Fibroblast of skin of scalp (primary cell): ENCODE measurements at regions not wholly inside any gene's neighbourhood (a gene's known extent, or its start where the extent isn't known, plus 50 kb on each side); places are given as distances from the start of the nearest gene placed in this dataset.

Experiments
- DNase-seq: peaks from one replicate; pipeline ENCODE4 v3.0.0-alpha.2; 2013

DNA sequence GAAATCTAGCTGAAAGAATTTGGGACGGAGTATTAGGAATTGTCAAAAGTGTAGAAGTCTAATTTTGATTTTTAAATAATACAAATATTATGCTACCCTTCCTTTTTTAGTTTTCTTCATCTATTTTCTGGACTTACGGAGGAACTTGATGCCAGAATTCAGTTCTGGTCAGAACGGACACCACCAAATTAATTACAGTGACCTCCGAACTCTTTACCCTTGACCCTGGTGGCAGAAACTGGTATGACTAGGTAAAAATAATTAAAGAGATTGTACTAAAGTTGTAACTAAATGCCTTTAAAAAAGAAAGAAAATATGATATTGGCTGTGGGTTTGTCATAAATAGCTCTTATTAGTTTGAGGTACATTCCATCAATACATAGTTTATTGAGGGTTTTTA is 751.1 kb upstream of the MAP3K7 start:
- no peak for DNase-seq

DNA sequence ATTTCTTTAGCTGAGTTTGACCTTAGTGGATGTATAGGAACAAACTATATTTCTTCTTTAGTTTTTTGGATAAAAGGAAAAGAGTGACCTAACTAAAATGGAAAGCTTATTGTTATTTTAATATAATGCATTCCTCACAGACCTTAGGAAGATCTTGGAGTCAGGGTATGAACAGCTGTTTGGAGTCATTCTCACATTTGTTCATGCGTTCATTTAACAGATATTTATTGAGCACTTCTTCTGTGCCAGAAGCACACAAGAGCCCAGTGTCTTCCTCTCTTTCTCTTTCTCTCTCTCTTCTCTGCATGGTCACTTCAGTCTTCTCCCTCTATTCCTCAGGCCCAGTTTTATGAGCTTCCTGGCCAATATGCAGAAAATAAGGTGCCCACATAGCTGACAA is 744.0 kb upstream of the MAP3K7 start:
- DNase-seq: no peak

DNA sequence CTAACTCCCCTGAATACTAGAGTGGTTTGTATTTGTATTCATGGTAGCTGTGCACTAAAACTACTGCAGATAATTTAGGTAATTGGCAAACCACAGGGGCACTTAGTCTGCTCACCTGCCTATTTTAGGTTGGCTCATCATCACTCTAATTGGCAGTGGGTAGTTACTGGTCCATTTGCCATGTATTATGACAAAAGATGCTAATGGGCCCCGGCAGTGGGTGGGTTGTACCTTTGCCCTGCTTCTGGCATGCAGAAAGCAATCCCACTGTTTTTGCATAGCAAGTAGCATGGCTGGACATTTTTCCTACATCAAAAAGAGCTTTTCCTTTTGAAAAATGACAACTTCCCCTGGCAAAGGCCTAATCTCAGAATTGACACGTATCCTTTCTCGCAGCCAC is 741.4 kb upstream of the MAP3K7 start:
- no peak for DNase-seq

DNA sequence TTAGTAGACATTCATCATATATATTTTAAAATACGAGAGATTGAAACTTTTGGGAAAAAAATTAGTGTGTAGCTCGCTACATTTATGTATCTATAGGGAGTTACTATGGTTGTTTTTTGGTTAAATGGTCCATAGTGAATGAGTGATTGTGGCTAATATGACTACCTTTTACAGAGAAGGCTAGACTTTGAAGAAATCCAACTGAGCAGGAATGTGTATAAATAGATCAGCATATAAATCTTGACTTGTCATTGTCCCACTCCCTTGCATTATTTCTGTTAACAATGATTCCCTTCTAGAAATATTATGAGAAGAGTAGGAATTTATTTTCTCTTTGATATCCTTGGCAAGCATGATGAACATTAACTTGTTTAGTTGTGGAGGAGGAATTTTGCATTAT is 737.8 kb upstream of the MAP3K7 start:
- DNase-seq: no peak

DNA sequence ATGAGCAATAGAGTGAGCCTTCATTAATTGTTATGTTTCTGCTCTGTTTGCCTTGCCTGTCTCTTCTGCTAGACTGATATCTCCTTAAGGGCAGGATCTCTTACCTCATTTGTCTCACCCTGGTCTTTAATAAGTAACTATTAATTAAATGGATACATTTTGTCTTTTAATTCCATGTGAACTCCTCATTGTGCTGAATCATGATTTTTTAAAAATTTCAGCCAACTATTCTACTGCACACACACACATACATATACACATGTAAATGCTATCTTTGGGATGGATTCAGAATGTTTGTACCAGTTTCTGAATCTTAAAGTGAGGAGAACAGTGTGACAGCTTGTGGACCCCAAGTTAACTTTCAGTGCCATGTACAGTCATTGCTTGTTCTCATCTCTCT is 731.1 kb upstream of the MAP3K7 start:
- DNase-seq: no peak

DNA sequence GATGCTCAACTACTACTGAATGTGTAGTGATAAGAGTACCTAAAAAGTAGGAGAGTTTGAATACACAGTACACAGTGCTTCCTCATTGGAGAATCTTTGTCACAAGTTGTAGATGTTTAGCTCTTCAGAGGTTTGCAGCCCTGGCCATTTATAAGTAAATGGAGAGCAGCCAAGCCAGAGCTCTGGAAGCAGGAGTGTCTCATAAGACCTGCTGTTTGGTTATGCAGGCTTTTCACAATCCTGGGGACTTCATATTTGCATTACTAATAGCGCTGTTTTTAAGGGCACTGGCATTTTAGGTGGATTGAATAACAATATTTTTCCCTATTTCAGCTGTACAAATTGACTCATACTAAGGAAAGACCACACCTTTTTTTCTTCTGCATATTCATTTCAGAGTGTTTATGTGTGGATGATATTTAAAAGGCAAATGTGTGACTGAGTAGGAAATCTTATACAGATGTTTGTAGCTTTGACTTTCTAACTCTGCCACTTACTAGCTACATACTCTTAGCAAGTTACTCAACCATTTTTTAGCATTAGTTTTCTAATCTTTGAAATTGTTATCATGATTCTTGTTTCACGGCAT is 730.5 kb upstream of the MAP3K7 start:
- no peak for DNase-seq

DNA sequence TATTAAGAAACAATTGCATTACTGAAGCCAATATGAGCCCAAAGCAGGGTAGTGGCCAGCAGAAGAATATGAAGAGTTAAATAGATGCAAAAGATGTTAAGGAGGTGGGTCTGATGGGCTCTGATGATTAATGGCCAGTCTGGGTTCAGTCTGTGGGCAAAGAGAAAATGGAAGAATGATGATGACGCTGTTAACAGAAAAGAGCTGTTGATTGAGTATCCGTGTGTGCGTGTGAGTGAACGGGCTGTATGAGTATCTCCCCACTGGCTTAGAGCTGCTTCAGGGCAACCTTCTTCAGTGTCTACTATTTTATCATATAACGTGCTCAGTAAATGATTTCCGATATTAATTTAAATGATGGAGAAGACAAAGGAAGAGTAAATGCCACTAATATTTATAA is 723.3 kb upstream of the MAP3K7 start:
- DNase-seq: no peak

DNA sequence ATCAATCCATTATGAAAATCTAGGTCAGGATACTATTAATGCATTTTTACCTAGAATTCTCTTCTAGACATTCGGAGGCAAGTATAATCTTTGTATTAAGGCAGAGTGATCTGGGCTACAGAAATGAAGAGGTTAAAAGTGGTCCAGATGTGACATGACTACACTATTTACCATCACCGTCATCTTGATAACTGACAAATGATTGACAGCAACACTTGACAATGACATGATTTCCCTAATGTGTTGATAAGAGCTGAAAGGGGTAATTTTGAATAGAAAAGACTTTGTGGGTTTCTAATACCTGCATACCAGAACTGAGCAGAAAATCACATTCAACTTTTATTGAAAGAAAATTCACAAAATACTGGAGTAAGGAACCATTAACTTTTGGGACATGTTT is 718.9 kb upstream of the MAP3K7 start:
- DNase-seq: no peak

DNA sequence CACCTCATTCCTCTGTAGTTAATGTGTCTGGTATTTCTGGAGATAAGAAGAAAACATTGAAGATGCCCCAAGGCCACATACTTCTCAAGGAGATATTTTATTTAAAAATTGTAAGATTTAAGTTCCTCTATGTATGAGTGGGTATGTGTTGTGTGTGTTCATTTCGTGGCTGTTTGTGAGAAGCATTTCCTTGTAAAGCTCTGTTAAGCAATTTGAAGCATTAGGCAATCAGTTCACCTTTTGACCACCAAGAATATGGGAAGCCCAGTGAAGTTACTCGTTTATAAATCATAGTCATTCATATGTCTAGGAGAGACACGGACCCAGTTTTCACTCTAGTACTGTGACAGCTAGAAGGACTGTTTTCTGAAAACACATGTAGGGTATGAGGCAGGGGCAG is 717.6 kb upstream of the MAP3K7 start:
- DNase-seq: no peak

DNA sequence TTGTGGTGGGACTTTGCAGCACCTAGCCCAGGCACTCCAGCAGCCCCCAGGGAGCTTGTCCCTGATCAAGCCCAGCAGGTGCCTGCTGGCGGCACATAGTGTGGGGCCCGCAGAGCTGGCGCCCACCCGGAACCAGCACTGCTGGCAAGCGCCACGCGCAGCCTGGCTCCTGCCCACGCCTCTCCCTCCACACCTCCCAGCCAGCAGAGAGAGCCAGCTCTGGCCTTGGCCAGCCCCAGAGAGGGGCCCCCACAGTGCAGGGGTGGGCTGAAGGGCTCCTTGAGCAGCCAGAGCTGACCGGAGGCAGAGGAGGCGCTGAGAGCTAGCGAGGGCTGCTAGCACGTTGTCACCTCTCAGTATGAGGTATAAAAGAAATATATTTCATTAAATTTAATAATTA is 716.5 kb upstream of the MAP3K7 start:
- DNase-seq: no peak

DNA sequence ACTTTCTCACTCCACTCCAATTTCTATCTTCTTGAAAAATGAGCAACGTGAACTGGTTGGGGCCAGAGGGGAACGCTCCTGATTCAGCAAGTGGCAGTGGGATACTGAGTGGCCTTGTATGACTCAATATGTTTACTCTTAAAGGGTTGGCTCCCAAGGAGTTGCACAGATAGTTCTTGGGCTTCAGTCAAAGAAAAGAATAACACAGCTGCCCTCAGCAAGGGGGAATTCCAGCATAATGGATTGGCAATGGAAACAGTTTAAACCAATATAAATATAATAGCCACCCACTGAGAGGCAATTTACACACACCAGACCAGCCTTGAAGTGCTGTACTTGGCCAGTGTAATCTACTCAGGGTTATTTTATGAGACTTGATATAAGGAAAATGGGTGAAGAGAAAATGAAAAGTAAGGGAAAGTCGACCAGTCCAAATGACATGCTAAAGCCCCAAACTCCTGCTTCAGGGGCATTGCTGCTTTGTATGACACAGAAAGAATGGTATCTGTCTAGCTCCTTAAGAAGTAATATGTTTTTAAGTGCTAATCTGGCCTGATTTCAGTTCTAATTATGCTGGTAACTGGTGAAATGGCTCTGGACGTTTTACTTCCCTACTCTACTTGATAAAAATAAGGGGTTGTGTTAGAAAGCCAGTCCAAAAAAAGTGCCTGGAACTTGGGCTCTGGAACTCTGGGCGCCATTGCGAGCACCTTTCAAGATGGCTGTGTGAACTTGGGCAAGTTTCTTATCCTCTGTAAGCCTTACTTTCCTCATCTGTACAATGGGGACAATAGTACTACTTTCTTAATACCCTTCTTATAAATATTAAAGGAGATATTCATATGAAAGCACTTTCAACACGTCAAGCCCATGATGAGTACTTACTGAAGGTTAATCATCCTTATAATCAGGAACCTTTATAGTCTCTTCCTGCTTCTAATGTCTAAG is 712.9 kb upstream of the MAP3K7 start:
- DNase-seq: peak; percentile 41

DNA sequence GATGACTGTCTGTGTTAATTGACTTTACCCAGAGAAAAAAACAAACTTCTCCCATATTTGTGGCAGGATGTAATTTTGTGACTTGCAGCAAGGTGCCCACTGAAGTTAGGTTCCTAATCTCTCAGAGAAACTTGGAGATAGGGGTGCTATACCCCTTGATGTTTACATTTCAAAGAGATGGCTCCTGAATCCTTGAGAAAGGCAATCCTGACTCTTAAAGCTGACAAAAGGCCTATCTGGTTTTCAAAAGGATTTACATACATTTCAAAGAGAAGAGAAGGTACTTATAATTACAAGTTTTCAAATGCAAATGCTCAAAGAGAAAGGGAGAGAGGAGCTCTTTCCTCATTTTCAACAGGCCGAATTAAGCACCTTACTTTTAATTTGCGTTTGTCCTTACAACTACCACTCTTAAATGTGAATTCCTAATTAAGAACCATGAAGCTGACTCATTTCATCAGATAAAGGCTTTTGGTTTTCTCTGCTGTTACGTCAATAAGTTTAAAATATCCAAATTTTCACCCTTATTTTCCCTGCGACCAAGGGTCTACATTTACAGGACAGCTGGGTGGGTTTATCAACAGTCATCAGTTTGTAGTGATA is 711.8 kb upstream of the MAP3K7 start:
- no peak for DNase-seq

DNA sequence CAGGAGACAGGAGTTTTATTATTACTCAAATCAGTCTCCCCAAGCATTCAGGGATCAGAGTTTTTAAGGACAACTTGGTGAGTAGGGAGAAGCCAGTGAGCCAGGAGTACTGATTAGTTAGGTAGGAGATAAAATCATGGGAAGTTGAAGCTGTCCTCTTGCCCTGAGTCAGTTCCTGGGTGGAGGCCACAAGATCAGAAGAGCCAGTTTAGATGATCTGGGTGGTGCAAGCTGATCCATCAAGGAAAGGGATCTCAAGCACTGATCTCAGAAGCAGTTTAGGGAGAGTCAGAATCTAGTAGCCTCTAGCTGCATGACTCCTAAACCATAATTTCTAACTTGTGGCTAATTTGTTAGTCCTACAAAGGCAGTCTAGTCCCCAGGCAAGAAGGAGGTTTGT is 706.5 kb upstream of the MAP3K7 start:
- no peak for DNase-seq

DNA sequence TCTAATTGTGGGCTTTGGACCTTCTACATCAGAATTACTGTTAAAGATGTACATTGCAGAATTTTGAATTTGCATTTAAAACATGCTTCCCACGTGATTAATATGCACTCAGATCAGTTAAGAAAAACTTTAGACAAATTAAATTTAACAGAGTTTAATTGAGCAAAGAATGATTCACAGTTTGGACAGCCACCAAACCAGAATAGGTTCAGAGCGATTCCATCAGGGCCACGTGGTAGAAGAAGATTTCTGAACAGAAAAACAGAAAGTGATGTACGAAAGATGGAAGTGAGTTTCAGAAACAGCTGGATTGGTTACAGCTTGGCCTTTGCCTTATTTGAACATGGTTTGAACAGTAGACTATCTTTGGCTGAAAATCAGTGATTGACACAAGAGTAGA is 704.2 kb upstream of the MAP3K7 start:
- DNase-seq: no peak

DNA sequence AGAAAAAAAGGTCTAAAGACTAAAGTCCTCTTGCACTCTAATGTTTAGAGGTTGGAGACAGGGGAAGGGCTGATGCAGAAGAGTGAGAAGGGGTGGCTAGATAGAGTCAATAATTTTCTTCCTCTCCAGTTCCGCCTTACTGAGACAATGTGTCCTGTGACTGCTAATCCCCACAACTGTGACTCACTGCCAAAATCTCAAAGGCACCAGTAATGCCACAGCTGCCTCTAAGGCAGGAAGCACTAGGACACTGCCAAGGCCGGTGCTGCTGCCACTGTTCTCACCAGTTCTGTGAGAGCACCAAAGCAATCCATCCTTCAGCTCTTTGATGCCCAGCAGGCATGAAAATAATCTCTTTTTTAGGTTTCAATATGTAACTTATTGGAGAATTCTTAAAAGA is 701.9 kb upstream of the MAP3K7 start:
- no peak for DNase-seq

DNA sequence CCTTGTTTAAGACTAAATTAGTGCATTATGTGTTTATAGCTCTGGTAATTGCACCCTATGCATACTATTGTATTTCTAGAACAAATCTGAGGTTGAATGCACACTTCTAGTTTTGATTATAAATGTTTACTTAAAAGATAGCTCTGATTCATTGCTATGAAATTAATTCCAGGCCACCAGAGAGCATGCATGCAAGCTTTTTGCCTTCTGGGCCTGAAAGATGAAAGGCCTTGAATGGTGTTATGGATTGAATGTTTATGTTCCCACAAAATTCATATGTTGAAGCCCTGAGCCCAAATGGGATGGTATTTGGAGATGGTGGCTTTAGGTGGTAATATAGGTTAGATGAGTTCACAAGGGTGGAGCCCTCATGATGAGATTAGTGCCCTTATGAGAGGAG is 695.0 kb upstream of the MAP3K7 start:
- no peak for DNase-seq

DNA sequence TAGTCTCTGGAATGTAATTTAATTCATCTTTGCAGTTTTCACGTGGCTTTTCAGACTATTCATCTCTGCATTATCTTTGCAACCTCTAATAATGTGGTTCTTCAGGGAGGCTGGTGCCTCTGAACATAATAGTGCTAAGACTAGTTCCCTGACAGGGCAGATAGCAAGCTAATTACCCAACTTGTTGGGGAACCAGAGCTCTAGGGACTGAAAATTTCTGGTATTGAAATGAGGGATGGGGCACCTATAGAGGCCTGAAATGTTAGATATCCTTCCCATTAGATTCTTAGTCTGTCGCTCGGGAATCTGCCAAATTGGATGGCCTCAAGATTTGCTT is 693.6 kb upstream of the MAP3K7 start:
- no peak for DNase-seq

DNA sequence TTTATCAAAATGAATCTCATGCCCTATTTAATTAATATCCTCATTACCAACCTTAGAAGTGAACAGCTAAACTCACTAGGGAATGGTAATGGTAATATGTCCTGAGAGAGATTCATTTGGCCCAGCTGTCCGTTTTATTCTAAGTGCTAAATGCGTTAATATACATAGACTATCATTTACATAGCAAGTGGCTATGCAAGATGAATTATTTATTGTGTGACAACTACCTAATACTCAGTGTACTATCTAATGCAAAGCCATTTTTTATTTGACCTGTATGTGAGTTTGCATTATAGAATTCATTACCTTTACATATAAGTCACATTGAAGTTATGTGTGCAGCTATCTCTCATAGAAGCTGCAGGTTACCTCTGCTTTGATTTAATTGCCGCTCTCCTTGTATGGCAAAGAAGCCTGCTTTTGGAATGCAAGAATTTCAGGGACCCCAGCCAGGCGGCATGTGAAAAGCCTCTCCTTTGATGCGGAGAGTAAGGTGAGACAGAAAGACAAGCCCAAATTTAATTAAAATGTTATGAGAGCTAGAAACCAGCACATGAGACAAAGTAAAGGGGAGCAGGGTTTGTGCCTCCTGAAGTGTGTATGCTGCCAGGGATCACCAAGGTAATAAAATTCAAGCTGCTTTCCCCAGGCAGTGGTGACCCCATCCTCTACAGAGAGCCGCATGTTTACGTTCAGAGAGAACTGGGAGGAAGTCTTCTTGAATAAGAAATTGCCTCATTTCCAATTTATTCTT is 693.0 kb upstream of the MAP3K7 start:
- DNase-seq: no peak

DNA sequence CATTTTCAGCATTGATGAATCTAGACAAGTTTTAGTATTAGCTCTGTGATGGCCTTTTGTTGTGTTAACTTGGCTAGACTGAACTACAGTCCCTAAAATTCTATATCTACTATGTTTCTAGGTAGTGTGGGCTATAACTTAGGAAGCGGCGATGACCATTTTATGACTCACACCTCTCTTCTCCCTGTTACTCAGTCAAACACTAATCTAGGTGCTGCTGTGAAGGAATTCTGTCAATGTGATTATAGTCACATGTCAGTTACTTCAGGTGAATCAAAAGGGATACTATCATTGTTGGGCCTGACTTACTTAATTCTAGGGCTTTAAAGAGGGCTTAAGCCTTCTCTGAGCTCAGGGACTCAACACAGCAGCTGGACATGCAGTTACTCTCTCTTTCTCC is 691.5 kb upstream of the MAP3K7 start:
- DNase-seq: no peak

DNA sequence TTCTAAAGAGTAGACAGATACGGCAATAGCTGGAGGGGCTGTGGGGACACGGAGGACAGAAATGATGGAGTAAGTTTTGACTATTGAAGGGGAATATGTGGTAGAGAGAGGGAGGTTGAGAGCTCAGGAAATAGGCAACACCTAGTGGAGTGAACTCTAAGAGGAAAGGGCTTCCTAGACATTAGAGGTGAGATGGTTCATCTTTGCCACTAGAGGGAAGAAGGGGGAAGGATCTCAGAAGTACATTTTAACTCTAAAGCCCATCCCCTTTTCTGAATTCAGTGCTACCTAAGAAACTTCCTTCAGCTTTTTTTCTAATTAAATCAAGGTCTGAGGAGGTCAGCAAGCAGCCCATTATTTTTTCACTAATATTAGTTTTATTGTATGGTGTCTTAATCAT is 689.4 kb upstream of the MAP3K7 start:
- no peak for DNase-seq

DNA sequence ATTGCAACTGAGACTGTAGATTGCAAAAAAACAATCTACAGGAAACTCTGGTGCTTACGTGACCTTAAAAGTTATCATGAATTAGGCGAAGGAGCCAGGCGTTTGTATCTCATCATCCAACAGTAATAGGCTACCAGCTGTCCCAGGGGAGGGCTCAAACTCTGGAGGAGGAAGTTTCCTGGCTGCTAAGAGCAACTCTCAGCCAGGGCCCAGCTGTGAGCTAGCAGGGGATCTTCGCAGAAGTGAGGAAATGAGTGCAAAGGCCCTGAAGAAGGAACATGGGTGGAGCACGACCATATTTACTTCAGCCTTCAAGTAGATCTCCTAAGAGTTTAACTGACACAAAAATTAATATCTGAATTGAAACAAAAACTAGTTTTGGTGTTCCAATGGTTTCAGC is 686.9 kb upstream of the MAP3K7 start:
- DNase-seq: no peak

DNA sequence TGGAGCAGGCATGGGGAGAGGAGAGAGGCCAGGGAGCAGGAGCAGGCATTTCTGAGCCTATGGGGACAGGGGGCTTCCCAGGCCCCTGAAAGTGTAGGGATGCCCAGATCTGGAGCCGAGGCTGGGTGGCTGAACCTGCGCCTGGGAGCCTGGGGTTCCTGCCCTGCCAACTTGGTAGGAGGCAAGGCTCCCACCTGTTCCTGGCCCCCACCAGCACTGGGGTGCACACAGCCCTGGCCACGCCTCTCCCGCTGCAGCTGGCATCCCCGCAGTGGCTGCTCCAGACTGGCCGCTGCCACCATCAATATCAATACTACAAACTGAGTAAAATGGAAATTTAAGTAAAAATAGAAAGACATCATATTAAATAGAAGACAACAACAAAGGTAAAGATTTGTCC is 684.9 kb upstream of the MAP3K7 start:
- no peak for DNase-seq

DNA sequence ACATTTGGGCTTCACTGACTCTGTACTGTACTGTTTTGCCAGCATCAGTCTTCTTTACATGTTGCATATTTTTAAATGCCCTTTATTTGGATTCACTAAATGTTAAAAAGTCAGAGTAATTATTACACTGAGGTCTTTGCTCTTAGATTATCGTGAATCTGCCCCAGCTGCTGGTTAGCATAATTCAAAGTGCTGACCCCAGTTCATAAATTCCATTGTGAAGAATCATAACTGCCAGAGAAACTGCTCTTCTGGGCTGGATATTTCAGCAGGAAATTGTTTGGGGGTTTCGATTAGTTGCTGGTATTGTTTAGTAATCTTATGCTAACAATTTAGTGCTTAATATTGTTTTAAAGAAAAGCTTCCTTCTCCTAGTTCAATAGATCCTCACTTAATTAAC is 682.1 kb upstream of the MAP3K7 start:
- no peak for DNase-seq

DNA sequence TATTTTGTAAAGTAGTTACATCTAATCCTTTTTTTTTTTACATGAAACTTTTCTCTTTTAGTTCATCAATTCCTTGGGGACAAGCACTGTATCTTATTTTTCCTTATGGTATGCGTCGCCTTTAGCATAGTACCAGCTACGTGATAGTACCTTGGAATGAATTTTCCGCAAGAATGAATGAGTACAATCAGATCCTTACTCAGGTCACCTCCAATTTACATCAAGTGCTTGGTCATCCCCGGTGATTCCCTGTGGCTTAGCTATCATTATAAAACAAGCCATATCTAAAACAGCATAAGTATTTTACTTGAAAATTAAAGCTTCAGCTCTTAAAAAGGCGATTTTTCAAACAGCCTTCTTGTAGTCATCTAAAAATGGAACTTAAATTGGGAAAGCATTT is 680.4 kb upstream of the MAP3K7 start:
- no peak for DNase-seq
